Gastrocnemius medialis (tissue), 4 donors: ENCODE measurements at regions not wholly inside any gene's neighbourhood (a gene's known extent, or its start where the extent isn't known, plus 50 kb on each side); places are given as distances from the start of the nearest gene placed in this dataset.

Experiments used
- POLR2A ChIP-seq, 2 donors: fragments of 450-650 bp; IDR thresholded peaks; one replicate each; pipeline ENCODE4 v1.6.1; 2017; ENCODE audit warnings: antibody characterized with exemption in 2 of 2, mild to moderate bottlenecking in 2 of 2, moderate library complexity in 2 of 2
- TF ChIP-seq, protein P1 (sequence below), 5 experiments: fragments of 450-650 bp in 3 of 5; fragments of 200-600 bp in 2 of 5; sonication (generic) in 2 of 5; IDR thresholded peaks in 4 of 5; conservative IDR thresholded peaks in 1 of 5; 1 replicate in 4 of 5; 2 replicates in 1 of 5; pipeline ENCODE4 v1.5.1; 2016 to 2019; ENCODE audit warnings: antibody characterized with exemption in 5 of 5, mild to moderate bottlenecking in 3 of 5, moderate library complexity in 3 of 5

- TF ChIP-seq, protein P1, sequence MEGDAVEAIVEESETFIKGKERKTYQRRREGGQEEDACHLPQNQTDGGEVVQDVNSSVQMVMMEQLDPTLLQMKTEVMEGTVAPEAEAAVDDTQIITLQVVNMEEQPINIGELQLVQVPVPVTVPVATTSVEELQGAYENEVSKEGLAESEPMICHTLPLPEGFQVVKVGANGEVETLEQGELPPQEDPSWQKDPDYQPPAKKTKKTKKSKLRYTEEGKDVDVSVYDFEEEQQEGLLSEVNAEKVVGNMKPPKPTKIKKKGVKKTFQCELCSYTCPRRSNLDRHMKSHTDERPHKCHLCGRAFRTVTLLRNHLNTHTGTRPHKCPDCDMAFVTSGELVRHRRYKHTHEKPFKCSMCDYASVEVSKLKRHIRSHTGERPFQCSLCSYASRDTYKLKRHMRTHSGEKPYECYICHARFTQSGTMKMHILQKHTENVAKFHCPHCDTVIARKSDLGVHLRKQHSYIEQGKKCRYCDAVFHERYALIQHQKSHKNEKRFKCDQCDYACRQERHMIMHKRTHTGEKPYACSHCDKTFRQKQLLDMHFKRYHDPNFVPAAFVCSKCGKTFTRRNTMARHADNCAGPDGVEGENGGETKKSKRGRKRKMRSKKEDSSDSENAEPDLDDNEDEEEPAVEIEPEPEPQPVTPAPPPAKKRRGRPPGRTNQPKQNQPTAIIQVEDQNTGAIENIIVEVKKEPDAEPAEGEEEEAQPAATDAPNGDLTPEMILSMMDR (IDR thresholded peaks at IDR 0.05 in 4 of 5, conservative IDR thresholded peaks at IDR 0.05 in 1 of 5): no peak
- TF ChIP-seq POLR2A (IDR thresholded peaks at IDR 0.05): no peak
Measured at GRCh38 chr13:76523740-76524340, 362.4 kb downstream of the KCTD12 start.
